OCI-LY7 (cell line): ENCODE measurements at regions not wholly inside any gene's neighbourhood (a gene's known extent, or its start where the extent isn't known, plus 50 kb on each side); places are given as distances from the start of the nearest gene placed in this dataset.

ENCODE experiments used
- BruUV-seq: library from RNA; stranded (reverse); fragments of 400-500 nt; replicated peaks from 2 replicates; lab custom pipeline; 2021; lab: Mats Ljungman, UMichigan
- CTCF ChIA-PET: fragments of 300-600 bp; sonication (Branson Sonifier 250); formaldehyde crosslinking; loops from one replicate; lab custom pipeline; 2022; ENCODE audit warnings: antibody characterized with exemption; ENCODE audit not compliant: unreplicated experiment; lab: Charles Lee
- POLR2A ChIA-PET: fragments of 300-600 bp; sonication (Branson Sonifier 250); formaldehyde crosslinking; loops from one replicate; lab custom pipeline; 2022; ENCODE audit warnings: antibody characterized with exemption; lab: Charles Lee
- DNase-seq: peaks from one replicate; pipeline ENCODE4 v3.0.0-alpha.2; 2015; ENCODE audit warnings: low spot score
- H2AFZ ChIP-seq: fragments of 200-600 bp; sonication (generic), shearing (Covaris generic); 2 replicates; pipeline ENCODE4 v1.6.1; 2014; ENCODE audit warnings: mild to moderate bottlenecking, antibody characterized with exemption, low read length, moderate library complexity
- H3K27ac ChIP-seq: fragments of 200-600 bp; sonication (generic); 2 replicates; pipeline ENCODE4 v1.5.1; 2014; ENCODE audit warnings: mixed run types, low read depth, mild to moderate bottlenecking, moderate library complexity, low read length, inconsistent platforms; ENCODE audit not compliant: poor library complexity, severe bottlenecking
- H3K36me3 ChIP-seq: fragments of 200-600 bp; sonication (generic); 2 replicates; pipeline ENCODE4 v1.6.1; 2014; ENCODE audit warnings: mild to moderate bottlenecking, antibody characterized with exemption, low read length, moderate library complexity, mixed read lengths; ENCODE audit not compliant: insufficient read depth
- H3K4me1 ChIP-seq: fragments of 200-600 bp; sonication (generic); 2 replicates; pipeline ENCODE4 v1.5.1; 2014; ENCODE audit warnings: mild to moderate bottlenecking, low read length; ENCODE audit not compliant: insufficient read depth, poor library complexity, severe bottlenecking
- H3K4me2 ChIP-seq: fragments of 200-600 bp; sonication (generic); 2 replicates; pipeline ENCODE4 v1.6.1; 2014; ENCODE audit warnings: mild to moderate bottlenecking, low read length
- H3K4me3 ChIP-seq: fragments of 200-600 bp; sonication (generic); 2 replicates; pipeline ENCODE4 v1.5.1; 2014; ENCODE audit warnings: mild to moderate bottlenecking, low read depth, low read length; ENCODE audit not compliant: poor library complexity, severe bottlenecking
- H3K79me2 ChIP-seq: fragments of 200-600 bp; sonication (generic); 2 replicates; pipeline ENCODE4 v1.6.1; 2016; ENCODE audit warnings: low read depth, mild to moderate bottlenecking, low read length, moderate library complexity, mixed read lengths; ENCODE audit not compliant: insufficient read depth
- H3K9me2 ChIP-seq: fragments of 200-600 bp; sonication (generic); 2 replicates; pipeline ENCODE4 v1.6.1; 2016; ENCODE audit warnings: mild to moderate bottlenecking, low read length, mixed read lengths; ENCODE audit not compliant: insufficient read depth
- H3K9me3 ChIP-seq: fragments of 200-600 bp; sonication (generic); 2 replicates; pipeline ENCODE4 v1.6.1; 2014; ENCODE audit warnings: mild to moderate bottlenecking, mixed run types, low read length, mixed read lengths
- H4K20me1 ChIP-seq: fragments of 200-600 bp; sonication (generic); 2 replicates; pipeline ENCODE4 v1.6.1; 2014; ENCODE audit warnings: mild to moderate bottlenecking, antibody characterized with exemption, low read length, moderate library complexity, mixed read lengths; ENCODE audit not compliant: insufficient read depth
- CTCF ChIP-seq: fragments of 200-600 bp; sonication (generic); conservative IDR thresholded peaks from 2 replicates; pipeline ENCODE4 v1.5.1; 2014; ENCODE audit warnings: mild to moderate bottlenecking, antibody characterized with exemption, low read length, moderate library complexity, mixed read lengths
- EZH2phosphoT487 ChIP-seq: fragments of 200-600 bp; sonication (generic); IDR thresholded peaks from 2 replicates; pipeline ENCODE4 v1.6.1; 2018; ENCODE audit warnings: low read depth, borderline replicate concordance, mild to moderate bottlenecking, mixed run types, antibody characterized with exemption, low read length, moderate library complexity, mixed read lengths
- intact Hi-C: fragments of 100-400 bp; cut with micrococcal nuclease; formaldehyde crosslinking; loops from one replicate; pipeline ENCODE4 v1.10.0; 2022; ENCODE audit not compliant: unreplicated experiment

GRCh38 chr2:151070253-151070652 is 191.4 kb downstream of the RBM43 start:
- Histone ChIP-seq H4K20me1 (no peaks in the 10 kb centered on the region), H3K36me3 (no peaks in the 10 kb centered on the region), H3K27ac (no peak overlapping the region), H3K4me2 (no peak overlapping the region), H3K9me3 (no peaks in the 10 kb centered on the region), H3K9me2 (no peaks in the 10 kb centered on the region), H3K4me3 (no peak overlapping the region), H3K79me2 (no peaks in the 10 kb centered on the region), H2AFZ (no peak overlapping the region), H3K4me1 (no peaks in the 10 kb centered on the region)
- intact Hi-C loops = no loop called here
- DNase-seq = no peak
- POLR2A ChIA-PET = no interaction called here
- CTCF ChIA-PET = no interaction called here
- TF ChIP-seq EZH2phosphoT487 (no peak), CTCF (no peak)
- BruUV-seq = no TSS peak

DNA sequence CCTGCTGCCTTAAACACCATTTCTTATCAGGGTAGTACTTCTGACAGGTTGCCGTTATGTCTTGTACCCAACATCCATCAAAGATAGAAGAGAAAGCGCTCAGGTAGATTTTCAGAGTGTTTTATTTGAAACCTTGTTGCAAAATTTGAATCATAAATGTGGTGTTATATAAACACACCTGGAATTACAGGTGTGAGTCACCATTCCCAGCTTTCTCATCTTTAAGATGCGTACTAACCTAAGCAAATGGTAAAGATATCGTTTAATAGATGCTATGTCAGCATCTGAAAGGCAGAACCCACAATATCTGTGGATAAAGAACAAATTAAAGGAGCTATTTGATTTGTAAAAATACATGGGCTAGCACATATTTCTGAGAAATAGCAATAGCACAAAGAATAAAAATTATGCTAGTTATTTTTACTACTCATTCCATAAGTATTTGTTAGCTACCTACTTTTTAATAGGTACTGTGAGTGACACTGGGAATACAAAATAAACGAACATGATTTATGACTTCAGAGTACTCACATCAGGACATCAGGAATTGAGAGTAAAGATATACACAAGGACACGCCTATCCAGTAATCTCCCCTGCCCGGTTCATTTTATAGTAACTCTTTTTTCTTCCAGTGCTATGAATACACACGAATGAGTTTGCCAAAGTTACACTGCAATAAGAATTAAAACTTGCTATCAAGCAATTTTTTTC is 193.8 kb downstream of the RBM43 start:
- no peaks in the 10 kb centered on the region for H3K36me3 ChIP-seq
- intact Hi-C loops = no loop called here
- H3K4me3 ChIP-seq = no peak overlapping the region
- BruUV-seq = no TSS peak
- H2AFZ ChIP-seq = no peak overlapping the region
- no peak overlapping the region for H3K4me2 ChIP-seq
- no peaks in the 10 kb centered on the region for H3K9me3 ChIP-seq
- no peaks in the 10 kb centered on the region for H3K4me1 ChIP-seq
- H3K79me2 ChIP-seq = no peaks in the 10 kb centered on the region
- POLR2A ChIA-PET = interaction anchor here (0.6 kb wide), 1 partner anchor 764 kb away, joined by 4 read pairs; no protein-coding TSS in a partner anchor
- CTCF ChIA-PET = no interaction called here
- TF ChIP-seq EZH2phosphoT487 = no peak
- no peak for TF ChIP-seq CTCF
- H4K20me1 ChIP-seq = no peaks in the 10 kb centered on the region
- H3K9me2 ChIP-seq = no peaks in the 10 kb centered on the region
- no peak overlapping the region for H3K27ac ChIP-seq
- DNase-seq = no peak

- no peaks in the 10 kb centered on the region for H3K36me3 ChIP-seq
- no peaks in the 10 kb centered on the region for H3K79me2 ChIP-seq
- H3K9me2 ChIP-seq = no peaks in the 10 kb centered on the region
- H3K27ac ChIP-seq = no peak overlapping the region
- POLR2A ChIA-PET = interaction anchor here (0.5 kb wide), 1 partner anchor 1876 kb away, joined by 3 read pairs; no protein-coding TSS in a partner anchor
- CTCF ChIA-PET = no interaction called here
- no peaks in the 10 kb centered on the region for H3K4me1 ChIP-seq
- no peak for TF ChIP-seq CTCF
- TF ChIP-seq EZH2phosphoT487 = no peak
- no peak overlapping the region for H3K4me3 ChIP-seq
- no peak overlapping the region for H2AFZ ChIP-seq
- DNase-seq = no peak
- no TSS peak for BruUV-seq
- no peak overlapping the region for H3K4me2 ChIP-seq
- H3K9me3 ChIP-seq = no peaks in the 10 kb centered on the region
- intact Hi-C loops = no loop called here
- no peaks in the 10 kb centered on the region for H4K20me1 ChIP-seq
Measured at GRCh38 chr2:151063271-151063670, 198.4 kb downstream of the RBM43 start.
